GM23338 (cell line): ENCODE measurements at regions not wholly inside any gene's neighbourhood (a gene's known extent, or its start where the extent isn't known, plus 50 kb on each side); places are given as distances from the start of the nearest gene placed in this dataset.
A peak's percentile ranks its signal among the peaks of the same experiment; 100 is the strongest.

ENCODE experiments used
- ATAC-seq: fragments of 200-7000 bp; cut with Tn5 transposase; 3 replicates; pipeline ENCODE4 v1.9.1; 2020
- DNase-seq: peaks from one replicate; pipeline ENCODE4 v3.0.0-alpha.2; 2015; ENCODE audit warnings: low spot score
- H2AFZ ChIP-seq: fragments of 200-600 bp; sonication (generic); 2 replicates; pipeline ENCODE4 v1.8.0; 2016; ENCODE audit warnings: antibody characterized with exemption, mild to moderate bottlenecking, moderate library complexity
- H3F3A ChIP-seq: fragments of 200-600 bp; sonication (generic); replicated peaks from 2 replicates; pipeline ENCODE4 v1.8.0; 2017; ENCODE audit warnings: antibody characterized with exemption, mixed run types, low read depth
- H3K27ac ChIP-seq: fragments of 200-600 bp; sonication (generic); 2 replicates; pipeline ENCODE4 v1.6.1; 2016; ENCODE audit warnings: low read depth
- H3K27me3 ChIP-seq: fragments of 200-600 bp; sonication (generic); 2 replicates; pipeline ENCODE4 v1.8.0; 2016; ENCODE audit warnings: mild to moderate bottlenecking, mixed run types, moderate library complexity; ENCODE audit not compliant: insufficient read depth
- H3K36me3 ChIP-seq: fragments of 200-600 bp; sonication (generic); 2 replicates; pipeline ENCODE4 v1.8.0; 2016; ENCODE audit warnings: mild to moderate bottlenecking; ENCODE audit not compliant: insufficient read depth
- H3K4me1 ChIP-seq: fragments of 200-600 bp; sonication (generic); 2 replicates; pipeline ENCODE4 v1.8.0; 2016; ENCODE audit warnings: mild to moderate bottlenecking, moderate library complexity; ENCODE audit not compliant: insufficient read depth
- H3K4me2 ChIP-seq: fragments of 200-600 bp; sonication (generic); 2 replicates; pipeline ENCODE4 v1.7.1; 2017; ENCODE audit warnings: mixed run types
- H3K4me3 ChIP-seq: fragments of 200-600 bp; sonication (generic); 2 replicates; pipeline ENCODE4 v1.6.1; 2016; ENCODE audit warnings: mixed run types
- H3K79me2 ChIP-seq: fragments of 200-600 bp; sonication (generic); replicated peaks from 2 replicates; pipeline ENCODE4 v1.8.0; 2017; ENCODE audit warnings: mild to moderate bottlenecking; ENCODE audit not compliant: insufficient read depth
- H3K9me2 ChIP-seq: fragments of 200-600 bp; sonication (generic); 2 replicates; pipeline ENCODE4 v1.8.0; 2017; ENCODE audit not compliant: insufficient read depth
- H4K20me1 ChIP-seq: fragments of 200-600 bp; sonication (generic); replicated peaks from 2 replicates; pipeline ENCODE4 v1.8.0; 2017; ENCODE audit warnings: mild to moderate bottlenecking; ENCODE audit not compliant: insufficient read depth
- H3K27ac Mint-ChIP-seq: 2 replicates; pipeline ENCODE4 v1.8.0; 2020; ENCODE audit warnings: inconsistent platforms, mild to moderate bottlenecking, moderate library complexity, mixed read lengths
- H3K27me3 Mint-ChIP-seq: 3 replicates; pipeline ENCODE4 v1.8.0; 2022; ENCODE audit warnings: low read depth, mild to moderate bottlenecking, moderate library complexity, mixed read lengths, inconsistent platforms; ENCODE audit not compliant: insufficient read depth, poor library complexity
- H3K36me3 Mint-ChIP-seq: 3 replicates; pipeline ENCODE4 v1.8.0; 2021; ENCODE audit warnings: low read depth, mild to moderate bottlenecking, inconsistent platforms, moderate library complexity, mixed read lengths
- H3K4me1 Mint-ChIP-seq: 3 replicates; pipeline ENCODE4 v1.8.0; 2020; ENCODE audit warnings: mild to moderate bottlenecking, inconsistent platforms, mixed read lengths
- H3K4me3 Mint-ChIP-seq: 3 replicates; pipeline ENCODE4 v1.8.0; 2021; ENCODE audit warnings: moderate library complexity, mild to moderate bottlenecking, inconsistent platforms, mixed read lengths
- H3K9me3 Mint-ChIP-seq: 3 replicates; pipeline ENCODE4 v1.8.0; 2020; ENCODE audit warnings: moderate library complexity, mild to moderate bottlenecking, inconsistent platforms, mixed read lengths
- STAT1 ChIP-seq: IDR thresholded peaks from one replicate; pipeline ENCODE4 v1.6.1; 2016; ENCODE audit warnings: antibody characterized with exemption; ENCODE audit not compliant: unreplicated experiment
- TF ChIP-seq, protein P1 (sequence below), 2 experiments: fragments of 200-600 bp in 1 of 2; sonication (generic) in 1 of 2; conservative IDR thresholded peaks; 2 replicates each; pipeline versions ENCODE4 v1.5.1 to v1.6.1; 2016 to 2017; ENCODE audit warnings: antibody characterized with exemption in 2 of 2, low read depth in 2 of 2, mild to moderate bottlenecking in 2 of 2, moderate library complexity in 1 of 2
- TF ChIP-seq, protein P2 (sequence below): IDR thresholded peaks from one replicate; pipeline ENCODE4 v1.6.1; 2018; ENCODE audit warnings: antibody characterized with exemption; ENCODE audit not compliant: unreplicated experiment

DNA sequence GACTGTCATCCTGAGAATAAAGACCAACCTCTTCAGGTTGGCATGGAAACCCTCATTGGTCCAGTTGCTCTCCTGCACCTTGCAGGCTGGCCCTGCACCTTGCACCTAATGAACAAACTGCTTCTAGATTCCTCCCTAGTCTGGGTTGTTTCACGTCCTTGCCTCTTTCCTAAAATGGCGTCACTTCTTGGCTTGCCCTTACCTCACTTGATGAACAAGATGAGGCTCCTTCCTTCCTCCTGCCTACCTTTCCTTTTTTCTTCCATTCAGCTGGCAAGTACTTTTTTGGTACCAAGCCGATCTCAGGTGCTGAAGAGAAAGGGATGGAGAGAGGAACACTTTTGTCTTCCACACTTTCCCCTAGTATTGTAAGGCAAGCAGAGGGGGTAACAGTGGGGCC lies 74.5 kb downstream of the MYCN start:
- Histone ChIP-seq H3F3A (peaks cover 22% of the 10 kb centered on the region), H3K4me1 (peaks cover 45% of the 10 kb centered on the region), H4K20me1 (no peaks in the 10 kb centered on the region), H3K9me2 (0 out of 2 replicates have a peak, but pooled peaks cover 17% of the 10 kb centered on the region), H3K27ac (no peak overlapping the region), H3K79me2 (no peaks in the 10 kb centered on the region), H3K4me3 (no peak overlapping the region), H3K27me3 (no peaks in the 10 kb centered on the region), H3K36me3 (no peaks in the 10 kb centered on the region), H2AFZ (no peak overlapping the region), H3K4me2 (0 out of 2 replicates have a peak overlapping the region, but pooled peaks have one; percentile 78)
- no peaks in the 10 kb centered on the region for H3K36me3 Mint-ChIP-seq
- TF ChIP-seq, protein P1, sequence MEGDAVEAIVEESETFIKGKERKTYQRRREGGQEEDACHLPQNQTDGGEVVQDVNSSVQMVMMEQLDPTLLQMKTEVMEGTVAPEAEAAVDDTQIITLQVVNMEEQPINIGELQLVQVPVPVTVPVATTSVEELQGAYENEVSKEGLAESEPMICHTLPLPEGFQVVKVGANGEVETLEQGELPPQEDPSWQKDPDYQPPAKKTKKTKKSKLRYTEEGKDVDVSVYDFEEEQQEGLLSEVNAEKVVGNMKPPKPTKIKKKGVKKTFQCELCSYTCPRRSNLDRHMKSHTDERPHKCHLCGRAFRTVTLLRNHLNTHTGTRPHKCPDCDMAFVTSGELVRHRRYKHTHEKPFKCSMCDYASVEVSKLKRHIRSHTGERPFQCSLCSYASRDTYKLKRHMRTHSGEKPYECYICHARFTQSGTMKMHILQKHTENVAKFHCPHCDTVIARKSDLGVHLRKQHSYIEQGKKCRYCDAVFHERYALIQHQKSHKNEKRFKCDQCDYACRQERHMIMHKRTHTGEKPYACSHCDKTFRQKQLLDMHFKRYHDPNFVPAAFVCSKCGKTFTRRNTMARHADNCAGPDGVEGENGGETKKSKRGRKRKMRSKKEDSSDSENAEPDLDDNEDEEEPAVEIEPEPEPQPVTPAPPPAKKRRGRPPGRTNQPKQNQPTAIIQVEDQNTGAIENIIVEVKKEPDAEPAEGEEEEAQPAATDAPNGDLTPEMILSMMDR (conservative IDR thresholded peaks at IDR 0.05; ENCODE audit: low read depth in 2 of 2): no peak
- TF ChIP-seq, protein P2, sequence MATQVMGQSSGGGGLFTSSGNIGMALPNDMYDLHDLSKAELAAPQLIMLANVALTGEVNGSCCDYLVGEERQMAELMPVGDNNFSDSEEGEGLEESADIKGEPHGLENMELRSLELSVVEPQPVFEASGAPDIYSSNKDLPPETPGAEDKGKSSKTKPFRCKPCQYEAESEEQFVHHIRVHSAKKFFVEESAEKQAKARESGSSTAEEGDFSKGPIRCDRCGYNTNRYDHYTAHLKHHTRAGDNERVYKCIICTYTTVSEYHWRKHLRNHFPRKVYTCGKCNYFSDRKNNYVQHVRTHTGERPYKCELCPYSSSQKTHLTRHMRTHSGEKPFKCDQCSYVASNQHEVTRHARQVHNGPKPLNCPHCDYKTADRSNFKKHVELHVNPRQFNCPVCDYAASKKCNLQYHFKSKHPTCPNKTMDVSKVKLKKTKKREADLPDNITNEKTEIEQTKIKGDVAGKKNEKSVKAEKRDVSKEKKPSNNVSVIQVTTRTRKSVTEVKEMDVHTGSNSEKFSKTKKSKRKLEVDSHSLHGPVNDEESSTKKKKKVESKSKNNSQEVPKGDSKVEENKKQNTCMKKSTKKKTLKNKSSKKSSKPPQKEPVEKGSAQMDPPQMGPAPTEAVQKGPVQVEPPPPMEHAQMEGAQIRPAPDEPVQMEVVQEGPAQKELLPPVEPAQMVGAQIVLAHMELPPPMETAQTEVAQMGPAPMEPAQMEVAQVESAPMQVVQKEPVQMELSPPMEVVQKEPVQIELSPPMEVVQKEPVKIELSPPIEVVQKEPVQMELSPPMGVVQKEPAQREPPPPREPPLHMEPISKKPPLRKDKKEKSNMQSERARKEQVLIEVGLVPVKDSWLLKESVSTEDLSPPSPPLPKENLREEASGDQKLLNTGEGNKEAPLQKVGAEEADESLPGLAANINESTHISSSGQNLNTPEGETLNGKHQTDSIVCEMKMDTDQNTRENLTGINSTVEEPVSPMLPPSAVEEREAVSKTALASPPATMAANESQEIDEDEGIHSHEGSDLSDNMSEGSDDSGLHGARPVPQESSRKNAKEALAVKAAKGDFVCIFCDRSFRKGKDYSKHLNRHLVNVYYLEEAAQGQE: no peak
- H3K4me3 Mint-ChIP-seq: no peak overlapping the region; the same call in 2 of the 3 replicates
- ATAC-seq: no peak
- H3K27ac Mint-ChIP-seq: no peak overlapping the region
- H3K4me1 Mint-ChIP-seq: peaks cover 37% of the 10 kb centered on the region
- peaks cover 15% of the 10 kb centered on the region for H3K27me3 Mint-ChIP-seq
- DNase-seq: no peak
- no peaks in the 10 kb centered on the region for H3K9me3 Mint-ChIP-seq

DNA sequence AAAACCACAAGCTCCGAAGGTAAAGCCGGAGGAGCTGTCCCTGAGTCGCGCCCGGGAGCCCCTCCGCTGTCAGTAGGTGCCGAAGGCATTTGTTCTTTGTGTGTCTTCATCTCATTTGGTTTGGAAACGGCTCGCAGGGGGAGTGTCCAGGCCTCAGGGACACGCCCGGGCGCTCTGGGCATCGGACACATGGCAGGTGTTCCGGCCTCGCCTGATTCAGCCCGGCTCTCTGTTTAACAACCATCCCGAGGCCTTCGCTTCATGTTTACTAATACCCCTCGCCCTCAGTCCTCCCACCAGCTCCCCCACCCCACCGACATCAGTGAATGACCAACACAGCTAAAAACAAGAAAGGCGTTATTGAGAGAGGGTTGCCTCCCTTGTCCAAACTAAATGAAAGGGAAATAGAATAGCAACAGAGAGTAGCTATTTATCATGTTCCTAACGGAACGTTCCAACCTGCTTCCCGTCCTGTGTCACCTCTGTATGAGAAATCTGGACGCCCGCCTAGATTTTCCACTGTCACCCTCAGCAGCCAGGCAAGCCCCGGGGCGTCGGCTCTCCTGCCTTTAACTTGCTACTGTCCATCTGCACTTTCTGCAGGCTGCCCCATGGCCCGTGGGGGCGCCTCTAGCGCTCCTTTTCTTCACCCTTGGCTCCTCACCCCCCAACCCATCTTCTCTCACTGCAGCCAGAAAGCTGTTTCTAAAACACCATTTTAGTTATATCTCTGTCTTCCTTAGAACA lies 73.9 kb downstream of the MYCN start:
- H3K4me3 ChIP-seq: 0 out of 2 replicates have a peak overlapping the region, but pooled peaks have one; percentile 46

More for the DNA sequence above, 73.9 kb downstream of the MYCN start:
- Histone ChIP-seq H3K4me2 (peak overlapping the region; percentile 78), H3K27me3 (no peaks in the 10 kb centered on the region), H4K20me1 (no peaks in the 10 kb centered on the region), H3K36me3 (no peaks in the 10 kb centered on the region), H3K79me2 (no peaks in the 10 kb centered on the region), H3F3A (peaks cover 22% of the 10 kb centered on the region), H3K9me2 (0 out of 2 replicates have a peak, but pooled peaks cover 19% of the 10 kb centered on the region), H3K4me1 (peaks cover 42% of the 10 kb centered on the region), H3K27ac (no peak overlapping the region), H2AFZ (peak overlapping the region; percentile 100)
- Mint-ChIP-seq H3K4me1 (peaks cover 37% of the 10 kb centered on the region), H3K36me3 (no peaks in the 10 kb centered on the region), H3K4me3 (no peak overlapping the region; the same call in 2 of the 3 replicates), H3K27ac (no peak overlapping the region), H3K27me3 (peaks cover 15% of the 10 kb centered on the region), H3K9me3 (no peaks in the 10 kb centered on the region)
- TF ChIP-seq, protein P1 (conservative IDR thresholded peaks at IDR 0.05; ENCODE audit: low read depth in 2 of 2): peak; percentile 10 to 24; a peak in 2 of 4 replicates
- no peak for TF ChIP-seq STAT1
- ATAC-seq (peak; percentile 15), DNase-seq (peak; percentile 33)
